OCI-LY1 (cell line): ENCODE measurements at regions not wholly inside any gene's neighbourhood (a gene's known extent, or its start where the extent isn't known, plus 50 kb on each side); places are given as distances from the start of the nearest gene placed in this dataset.
"Not testable (repeated sequence)": the region's sequence is repeated elsewhere in the genome, so short reads cannot be mapped to it uniquely, and the experiment has no call there.

Experiments used
- CTCF ChIP-seq: fragments of 200-600 bp; sonication (generic), shearing (Covaris generic); IDR thresholded peaks from 2 replicates; pipeline ENCODE4 v1.5.1; 2017; ENCODE audit warnings: mild to moderate bottlenecking, antibody characterized with exemption, low read length, moderate library complexity, mixed read lengths
- EZH2 ChIP-seq: fragments of 200-600 bp; sonication (generic), shearing (Covaris generic); IDR thresholded peaks from 2 replicates; pipeline ENCODE4 v1.8.0; 2017; ENCODE audit warnings: borderline replicate concordance, mixed run types, mild to moderate bottlenecking, antibody characterized with exemption, low read length, moderate library complexity, mixed read lengths

- TF ChIP-seq EZH2, CTCF: not testable (repeated sequence)
Measured at GRCh38 chr7:73147681-73148080, 61.8 kb upstream of the SPDYE9 start.
